ENCODE measurements at regions not wholly inside any gene's neighbourhood (a gene's known extent, or its start where the extent isn't known, plus 50 kb on each side); places are given as distances from the start of the nearest gene placed in this dataset.
A peak's percentile ranks its signal among the peaks of the same experiment; 100 is the strongest.
"Not testable (repeated sequence)": the region's sequence is repeated elsewhere in the genome, so short reads cannot be mapped to it uniquely, and the experiment has no call there.

DNA sequence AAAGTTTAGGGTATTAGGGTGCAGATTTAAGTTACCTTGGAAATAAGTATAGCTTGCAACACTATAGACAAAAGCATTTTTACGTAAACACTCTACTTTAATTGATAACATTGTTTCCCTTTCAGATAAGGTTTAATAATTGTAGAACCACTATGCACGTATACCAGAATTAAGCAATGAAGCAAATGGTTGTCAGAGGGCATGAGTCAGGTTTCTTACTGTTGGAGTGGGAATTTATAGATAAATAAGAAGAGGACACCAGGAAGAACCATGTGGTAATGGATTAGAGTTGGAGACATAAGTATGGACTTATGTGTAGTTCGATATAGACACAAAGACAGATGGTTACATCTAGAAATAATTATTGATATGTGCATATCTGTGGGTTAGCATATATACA, 355.6 kb downstream of the ETV1 start:
- no peak for DNase-seq

DNA sequence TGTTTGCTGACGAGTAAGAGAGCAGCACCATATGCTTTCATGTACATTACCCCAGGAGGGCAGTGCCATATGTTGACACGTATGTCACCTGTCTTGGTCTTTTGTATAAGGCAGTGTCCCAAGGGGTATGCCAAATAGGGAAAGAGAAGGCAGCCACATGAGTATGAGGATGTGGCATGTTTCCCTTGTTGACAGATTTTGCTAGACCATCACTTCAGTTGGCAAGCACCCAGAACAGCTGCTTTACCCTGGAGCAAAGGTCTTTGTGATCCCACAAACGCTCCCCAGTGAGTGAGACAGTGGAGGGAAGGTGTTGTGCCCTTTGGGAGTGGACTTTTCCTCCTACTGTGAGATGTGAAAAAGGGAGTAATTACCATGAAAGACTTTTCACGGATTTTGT, 350.1 kb downstream of the ETV1 start:
- DNase-seq = peak; percentile 75

DNA sequence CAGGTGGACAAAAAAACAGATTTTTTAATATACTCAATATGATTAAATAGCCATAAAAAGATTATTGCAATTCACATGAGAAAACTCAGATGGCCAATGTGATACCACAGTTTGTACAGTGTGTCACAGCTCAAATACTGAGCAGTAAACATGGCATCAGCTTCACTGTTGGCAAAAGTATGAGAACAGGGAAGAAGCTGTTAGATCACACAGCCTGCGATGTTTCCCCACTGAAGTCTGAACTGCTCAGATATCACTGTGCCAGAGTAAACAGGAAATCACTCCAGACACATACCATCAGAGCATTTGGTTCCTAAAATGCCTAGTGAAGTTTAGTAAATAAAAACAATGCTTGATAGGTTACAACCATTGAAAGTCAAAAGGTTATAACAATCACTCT, 347.8 kb downstream of the ETV1 start:
- no peak for DNase-seq

DNA sequence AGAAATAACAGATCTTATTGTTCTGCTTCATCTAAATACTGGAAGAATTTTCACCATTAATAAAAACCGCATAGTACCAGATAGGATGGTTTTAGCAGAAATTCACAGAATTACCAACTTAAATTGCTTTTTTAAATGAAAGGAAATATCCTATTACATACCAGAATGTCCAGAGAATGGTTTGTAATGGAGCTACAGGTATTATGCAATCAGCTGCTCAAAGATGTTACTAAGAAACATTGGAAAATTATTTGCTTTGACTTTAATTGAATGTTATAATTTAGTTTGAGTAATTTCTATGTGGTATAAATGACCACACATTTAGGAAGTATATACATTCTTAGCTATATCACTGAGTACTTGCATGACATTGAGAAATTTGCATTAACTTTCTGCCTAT, 338.3 kb downstream of the ETV1 start:
- no peak for DNase-seq

DNA sequence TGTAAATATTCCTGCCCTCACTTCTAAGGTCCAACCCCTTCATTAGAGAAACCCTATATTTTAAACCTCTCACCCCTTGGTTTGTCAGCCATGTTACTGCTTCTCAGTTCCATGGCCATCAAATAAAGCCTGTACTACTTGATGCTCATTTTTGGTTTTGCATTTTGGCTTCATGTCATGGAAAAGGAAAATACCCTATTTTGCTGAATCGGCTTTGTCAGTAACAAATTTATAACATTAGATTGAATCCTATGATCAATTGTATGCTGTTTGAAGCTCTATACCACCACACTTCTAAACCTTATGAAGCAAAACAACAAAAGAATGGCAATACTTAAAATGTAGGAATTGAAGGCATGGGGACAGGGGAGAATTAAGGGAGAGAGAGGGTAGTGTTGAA, 333.1 kb downstream of the ETV1 start:
- no peak for DNase-seq

DNA sequence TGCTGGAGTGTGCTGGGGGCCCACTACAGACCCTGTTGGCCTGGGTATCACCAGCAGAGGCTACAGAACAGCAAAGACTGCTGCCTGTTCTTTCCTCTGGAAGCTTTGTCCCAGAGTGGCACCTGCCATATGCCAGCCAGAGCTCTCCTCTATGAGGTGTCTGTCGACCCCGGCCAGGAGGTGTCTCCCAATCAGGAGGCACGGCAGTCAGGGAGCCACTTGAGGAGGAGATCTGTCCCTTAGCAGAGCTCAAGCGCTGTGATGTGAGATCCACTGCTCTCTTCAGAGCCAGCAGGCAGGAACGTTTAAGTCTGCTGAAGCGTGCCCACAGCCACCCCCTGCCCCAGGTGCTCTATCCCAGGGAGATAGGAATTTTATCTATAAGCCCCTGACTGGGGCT, 316.2 kb downstream of the ETV1 start:
- no peak for DNase-seq

DNA sequence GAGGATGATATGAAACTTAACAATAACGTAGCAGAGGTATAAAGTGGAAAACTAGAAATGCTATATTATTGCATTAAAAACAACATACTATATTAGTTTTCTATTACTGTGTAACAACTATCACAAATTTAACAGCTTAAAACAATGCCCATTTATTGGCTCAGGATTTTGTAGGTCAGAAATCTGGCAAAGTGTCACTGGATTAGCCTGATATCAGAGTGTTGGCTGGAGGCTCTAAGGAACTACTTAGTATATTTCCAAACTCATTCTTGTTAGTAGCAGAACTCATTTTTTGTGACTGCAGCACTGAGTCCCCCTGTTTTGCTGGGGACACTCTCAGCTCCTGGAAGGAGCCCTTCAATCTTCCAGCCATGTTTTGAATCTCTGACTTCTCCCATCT, 306.8 kb downstream of the ETV1 start:
- DNase-seq = no peak

DNA sequence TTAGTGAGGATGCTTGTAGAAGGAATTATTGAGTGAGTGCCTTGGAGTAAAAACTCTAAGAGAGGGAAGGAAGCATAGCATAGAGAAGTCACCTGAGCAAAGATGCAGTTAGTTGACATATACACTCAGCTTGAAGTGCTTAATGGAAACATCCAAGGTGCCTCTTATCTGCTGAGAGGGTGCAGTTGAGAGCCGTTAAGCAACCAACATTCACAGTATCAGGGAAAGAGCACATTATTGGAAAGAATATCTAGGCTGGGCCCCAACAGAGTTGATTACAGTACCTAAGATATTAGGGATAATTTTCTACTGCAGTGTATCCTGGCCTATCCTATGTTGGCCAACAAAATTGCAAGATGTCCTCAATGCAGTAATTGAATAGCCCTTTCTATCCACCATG, 302.0 kb downstream of the ETV1 start:
- DNase-seq = no peak

DNA sequence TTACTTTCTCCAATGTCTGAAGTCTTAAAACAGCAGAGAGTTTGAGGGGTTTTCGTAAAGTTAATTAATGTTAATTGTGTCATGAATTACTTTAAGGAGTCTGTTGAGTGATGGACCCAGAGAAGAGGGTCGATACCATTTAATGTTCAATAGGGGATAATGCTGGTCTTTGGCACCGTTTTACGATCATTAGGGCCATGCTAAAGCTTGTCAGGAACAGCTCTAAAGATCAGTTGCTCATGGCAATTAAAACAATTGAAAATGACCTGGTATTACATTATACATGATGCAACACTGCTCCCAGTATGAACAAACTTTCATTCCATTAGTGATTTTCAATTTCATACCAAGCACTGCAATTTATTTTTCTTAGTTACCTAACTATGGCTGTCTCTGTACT, 296.9 kb downstream of the ETV1 start:
- DNase-seq = no peak

DNA sequence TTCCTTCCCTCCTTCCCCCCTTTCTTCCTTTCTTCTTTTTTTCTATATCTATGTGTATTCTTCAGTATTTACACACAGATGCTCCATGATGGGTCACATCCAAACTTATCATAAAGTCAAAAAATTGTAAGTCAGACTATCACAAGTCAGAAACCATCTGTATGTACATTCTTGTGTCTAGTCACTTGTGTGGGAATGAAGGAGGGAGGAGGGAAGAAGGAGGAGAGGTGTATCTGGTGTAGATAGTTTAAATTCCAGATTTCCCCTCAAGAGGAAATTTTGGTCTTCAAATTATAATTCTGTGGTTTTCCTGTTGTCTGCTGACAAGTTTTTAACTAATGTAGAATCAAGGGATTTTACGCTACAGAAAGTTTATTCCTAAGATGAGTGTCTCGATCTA, 287.2 kb downstream of the ETV1 start:
- no peak for DNase-seq

DNA sequence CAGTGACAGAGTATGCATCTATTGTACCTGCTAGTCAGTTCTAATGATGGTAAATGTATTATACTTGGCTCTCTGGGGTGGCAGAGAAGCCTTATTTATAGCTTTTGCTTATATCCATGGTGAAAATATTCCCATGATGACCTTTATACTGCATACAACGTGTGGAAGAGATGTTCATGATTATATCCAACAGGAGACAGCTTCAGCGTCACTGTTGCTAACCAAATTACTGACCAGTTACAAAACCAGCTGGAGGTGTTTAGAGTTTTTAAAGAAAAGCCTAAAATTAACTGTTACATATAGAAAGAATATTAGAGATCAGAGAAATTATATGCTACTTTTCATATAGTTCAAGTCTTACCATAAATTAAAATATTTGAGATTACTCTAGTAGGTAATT, 280.8 kb downstream of the ETV1 start:
- no peak for DNase-seq

DNA sequence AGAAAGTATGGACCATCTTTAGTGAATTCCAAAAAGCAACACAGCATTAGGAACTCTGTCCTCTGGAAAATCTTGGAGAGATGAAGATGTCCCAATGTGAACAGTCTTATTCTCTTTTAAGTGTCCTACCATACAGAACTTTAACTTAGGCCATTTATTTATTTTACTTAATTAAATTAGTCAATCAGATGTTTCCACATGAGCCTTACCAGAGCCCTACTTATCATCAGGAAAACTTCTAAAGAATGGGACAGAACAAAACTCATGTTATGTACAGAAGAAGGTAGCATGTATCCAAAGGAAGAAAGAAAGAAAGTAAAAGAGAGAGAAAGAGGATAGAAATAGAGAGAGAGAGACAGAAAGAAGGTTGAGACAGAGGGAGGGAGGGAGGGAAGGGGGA, 276.4 kb downstream of the ETV1 start:
- no peak for DNase-seq

DNA sequence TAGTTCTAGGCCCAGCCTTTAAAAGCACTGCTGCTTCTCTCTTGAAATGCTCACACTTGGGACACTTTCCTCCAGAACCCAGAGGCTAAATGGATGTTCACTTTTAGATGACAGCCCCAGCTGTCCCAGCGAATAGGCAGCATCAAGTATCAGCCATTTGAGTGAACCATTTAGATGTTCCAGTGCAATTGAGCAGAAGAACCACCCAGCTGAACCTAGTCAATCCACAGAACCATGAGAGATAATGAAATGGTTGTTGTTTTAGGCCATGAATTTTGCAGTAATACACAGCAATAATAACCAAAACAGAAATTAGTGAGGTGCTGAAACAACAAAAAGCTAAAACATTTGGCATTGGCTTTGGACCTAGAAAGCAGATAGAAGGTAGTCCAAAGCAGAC, 273.9 kb downstream of the ETV1 start:
- no peak for DNase-seq

DNA sequence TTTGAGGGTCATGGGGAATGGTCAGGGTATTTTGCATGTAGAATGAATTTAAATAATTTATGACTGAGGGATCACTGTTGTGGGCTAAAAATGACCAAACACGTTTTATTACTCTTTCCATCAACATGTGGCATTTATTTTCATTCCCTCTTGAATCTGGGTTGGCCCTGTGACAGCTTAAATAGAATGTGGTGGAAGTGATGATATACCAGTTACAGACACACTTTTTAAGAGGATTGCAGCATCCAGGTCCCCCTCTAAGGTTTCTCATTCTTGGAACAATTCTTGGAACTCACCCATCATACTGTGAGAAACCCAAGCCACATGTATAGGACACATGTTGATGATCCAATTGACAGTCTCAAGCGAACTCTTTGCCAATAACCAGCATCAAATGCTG, 272.4 kb downstream of the ETV1 start:
- DNase-seq = no peak

DNA sequence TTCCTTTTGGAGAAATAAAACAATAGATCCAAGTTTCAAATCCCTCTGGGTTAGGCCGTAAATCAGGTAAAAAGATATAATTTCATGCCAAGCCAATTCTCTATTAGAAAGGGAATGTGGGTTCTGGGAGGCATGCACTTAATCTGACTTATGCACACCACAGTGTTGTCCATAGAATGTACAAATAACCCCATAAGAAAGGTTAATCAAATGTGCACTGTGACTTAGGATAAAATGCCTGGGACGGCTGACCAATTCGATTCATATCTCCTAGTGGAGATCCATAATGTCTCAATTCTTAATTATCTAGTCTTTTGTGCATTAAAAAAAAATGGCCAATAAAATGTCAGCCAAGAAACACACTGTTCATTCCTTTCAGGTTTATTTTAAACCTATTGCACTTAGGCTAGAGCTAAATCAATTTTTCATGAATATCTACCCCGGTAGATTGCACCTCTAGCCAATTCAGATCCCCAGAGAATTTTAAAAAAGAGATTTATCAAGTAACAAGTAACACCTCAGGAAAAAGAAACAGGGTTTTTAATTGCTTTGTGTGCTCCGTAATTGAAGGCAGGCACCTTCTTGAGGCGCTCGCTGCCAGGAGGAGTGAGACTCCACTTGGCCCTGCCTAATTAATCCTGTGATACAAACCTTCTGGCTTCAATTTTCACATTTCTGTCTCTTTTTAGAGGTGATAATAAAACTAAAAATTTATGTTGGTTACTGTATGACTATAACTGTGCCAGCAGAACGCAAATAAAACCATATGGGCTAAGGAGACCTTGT, 265.1 kb downstream of the ETV1 start:
- no peak for DNase-seq

DNA sequence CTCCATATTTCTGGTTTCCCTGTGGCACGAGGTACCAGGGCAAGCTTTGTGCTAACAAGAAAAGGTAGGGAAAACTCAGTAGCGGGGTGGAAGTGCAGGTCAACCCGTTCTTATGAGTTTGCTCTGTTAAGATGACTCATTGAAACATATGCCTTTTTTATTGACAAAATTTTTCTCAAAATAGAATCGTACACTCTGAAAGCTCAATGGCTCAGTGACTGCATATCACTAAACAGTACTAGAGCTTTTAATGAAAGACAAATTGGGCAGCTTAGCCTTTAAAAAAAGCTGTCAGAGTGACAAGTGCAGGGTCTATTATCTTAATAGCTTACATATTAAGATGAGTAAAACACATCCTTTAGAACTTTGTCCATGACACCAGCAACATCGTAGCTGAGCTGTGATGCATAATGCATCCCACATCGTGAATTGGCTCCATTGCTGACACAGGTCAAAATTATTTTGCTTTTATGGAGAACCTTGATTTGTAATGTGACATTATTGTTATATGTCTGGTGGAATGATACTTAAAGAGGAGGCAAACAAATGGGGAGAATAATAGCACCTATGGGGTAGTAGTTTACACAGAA, 264.4 kb downstream of the ETV1 start:
- DNase-seq = no peak

DNA sequence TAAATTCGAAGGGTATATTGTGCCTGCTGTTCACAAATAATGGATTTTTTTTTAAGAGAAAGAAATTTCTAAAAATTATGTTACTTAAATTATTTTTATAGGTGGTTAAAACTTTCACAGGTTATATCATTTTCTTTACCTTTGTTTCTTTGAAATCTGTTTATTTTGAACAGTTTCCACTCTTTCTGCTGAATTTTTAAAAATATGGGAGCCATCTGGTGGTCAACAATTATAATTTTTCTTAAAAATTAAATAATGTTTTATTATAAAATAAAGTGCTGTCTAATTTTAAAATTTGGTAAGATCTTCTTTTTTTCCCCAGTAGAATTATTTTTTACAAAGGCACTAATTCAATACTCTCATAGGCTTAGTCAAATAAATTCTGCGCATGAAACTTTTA, 263.9 kb downstream of the ETV1 start:
- DNase-seq = no peak

DNA sequence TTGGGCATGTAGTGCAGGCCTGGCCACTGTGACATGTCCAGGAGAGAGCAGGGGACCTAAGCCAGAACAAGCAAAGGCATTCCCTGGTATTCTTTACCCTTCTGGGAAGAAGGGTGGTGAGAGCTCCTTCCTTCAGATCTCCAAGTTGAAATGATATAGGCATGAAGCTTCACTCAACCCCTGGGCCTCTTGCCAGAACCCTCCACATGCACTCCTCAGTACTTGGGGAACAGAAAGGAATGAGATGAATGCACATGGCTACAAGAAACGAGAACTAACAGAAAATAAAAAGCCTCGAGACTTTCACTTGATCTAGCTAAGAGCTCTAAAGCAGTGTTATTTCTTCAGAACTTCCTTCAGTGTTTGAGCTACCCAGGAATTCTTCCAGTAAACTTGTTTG, 262.2 kb downstream of the ETV1 start:
- no peak for DNase-seq

DNA sequence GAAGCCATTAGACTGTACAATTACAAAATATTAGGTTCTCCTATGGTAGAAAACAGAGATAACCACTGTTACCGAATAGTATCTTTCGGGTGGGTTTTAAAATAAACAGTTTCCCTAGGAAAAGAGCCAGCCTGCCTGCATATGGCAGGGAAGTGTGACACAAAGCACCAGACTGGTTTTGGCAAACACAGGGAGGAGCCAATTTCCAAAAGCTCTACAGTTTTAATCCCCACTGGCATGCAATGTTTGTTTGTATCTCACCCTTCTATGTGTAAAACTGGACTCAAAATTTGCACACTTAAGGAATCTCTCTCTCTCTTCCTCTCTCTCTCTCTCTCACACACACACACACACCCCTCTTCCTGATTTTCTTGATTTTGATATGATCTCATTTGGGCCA, 261.7 kb downstream of the ETV1 start:
- no peak for DNase-seq

DNA sequence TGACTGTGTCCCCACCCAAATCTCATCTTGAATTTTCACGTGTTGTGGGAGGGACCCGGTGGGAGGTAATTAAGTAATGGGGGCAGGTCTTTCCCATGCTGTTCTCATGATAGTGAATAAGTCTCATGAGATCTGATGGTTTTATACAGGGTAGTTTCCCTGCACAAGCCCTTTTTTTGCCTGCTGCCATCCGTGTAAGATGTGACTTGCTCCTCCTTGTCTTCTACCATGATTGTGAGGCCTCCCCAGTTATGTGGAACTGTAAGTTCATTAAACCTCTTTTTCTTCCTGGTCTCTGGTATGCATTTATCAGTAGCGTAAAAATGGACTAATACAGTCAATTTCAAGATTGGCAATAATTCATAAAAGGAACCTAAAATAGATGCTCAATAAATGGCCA, 261.0 kb downstream of the ETV1 start:
- not testable (repeated sequence) for DNase-seq

DNA sequence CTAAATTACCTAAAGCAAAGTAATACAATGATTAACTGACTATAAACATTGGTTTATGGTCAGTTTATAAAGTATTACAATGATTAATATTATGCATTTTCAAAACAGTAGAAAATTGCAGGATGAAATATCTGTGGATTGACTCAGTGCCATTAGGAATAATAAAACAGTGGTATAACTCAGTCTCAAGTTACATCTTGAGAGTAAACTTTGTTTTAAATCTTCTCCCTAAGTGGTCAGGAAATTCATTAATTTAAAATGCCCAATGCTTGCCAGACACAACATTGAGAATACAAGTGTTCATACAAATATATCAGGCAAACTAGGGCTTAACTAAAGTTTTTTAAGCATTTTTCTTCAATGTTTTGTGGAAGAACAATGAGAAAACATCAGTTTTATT, 257.8 kb downstream of the ETV1 start:
- no peak for DNase-seq

DNA sequence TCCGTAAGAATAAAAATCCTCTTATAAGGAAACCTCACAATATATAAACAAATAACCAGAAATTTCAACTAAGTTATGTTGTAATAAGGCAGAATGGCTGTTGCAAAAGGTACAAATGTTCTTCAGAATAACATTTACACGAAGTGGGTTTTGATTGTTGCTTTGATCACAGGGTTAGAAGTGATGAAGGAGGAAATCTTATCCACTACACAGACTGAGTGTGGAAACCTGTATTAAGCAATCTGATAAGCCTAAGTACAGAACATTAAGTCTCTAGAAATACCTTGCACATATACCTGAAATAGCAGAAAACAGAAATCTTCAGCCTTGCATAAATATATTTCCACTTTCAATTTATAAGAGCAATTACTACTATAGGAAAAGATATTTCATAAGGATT, 251.9 kb downstream of the ETV1 start:
- no peak for DNase-seq

DNA sequence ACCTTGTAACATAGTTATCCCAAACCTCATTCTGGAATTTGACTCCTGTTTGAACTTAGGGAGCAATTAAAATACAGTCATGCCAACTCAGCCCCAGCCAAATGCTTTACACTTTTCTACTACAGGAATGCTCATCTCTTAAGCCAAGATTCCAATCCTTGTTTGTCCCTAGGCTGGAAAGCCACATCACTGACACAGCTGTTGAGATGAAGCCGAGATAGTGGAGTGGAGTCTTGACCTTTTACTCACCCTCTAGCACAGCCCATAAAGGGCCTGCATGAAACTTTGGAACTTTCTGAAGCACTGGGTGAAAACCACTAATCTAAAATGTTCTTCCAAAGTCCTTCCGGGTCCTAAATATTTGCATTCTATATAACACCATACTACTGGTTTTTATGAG, 247.3 kb downstream of the ETV1 start:
- DNase-seq = no peak

DNA sequence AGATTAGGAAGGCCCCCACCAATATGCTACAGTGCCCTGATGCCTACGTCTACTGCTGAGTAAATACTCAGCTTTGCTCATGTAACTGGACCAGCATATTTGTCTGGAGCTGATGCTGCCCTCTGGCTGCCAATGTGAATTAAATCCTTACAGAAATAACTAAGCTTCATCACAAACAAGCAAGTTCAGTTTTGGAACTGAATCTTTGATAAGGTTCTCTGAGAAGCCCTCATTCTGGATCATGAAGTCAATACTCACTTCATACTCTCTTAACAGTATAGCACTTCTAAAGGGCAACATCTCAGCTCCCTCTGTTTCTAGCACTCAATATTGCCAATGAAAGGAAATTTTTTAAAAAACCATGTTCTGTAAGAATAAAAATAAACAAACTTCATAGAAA, 246.7 kb downstream of the ETV1 start:
- DNase-seq = peak; percentile 45

DNA sequence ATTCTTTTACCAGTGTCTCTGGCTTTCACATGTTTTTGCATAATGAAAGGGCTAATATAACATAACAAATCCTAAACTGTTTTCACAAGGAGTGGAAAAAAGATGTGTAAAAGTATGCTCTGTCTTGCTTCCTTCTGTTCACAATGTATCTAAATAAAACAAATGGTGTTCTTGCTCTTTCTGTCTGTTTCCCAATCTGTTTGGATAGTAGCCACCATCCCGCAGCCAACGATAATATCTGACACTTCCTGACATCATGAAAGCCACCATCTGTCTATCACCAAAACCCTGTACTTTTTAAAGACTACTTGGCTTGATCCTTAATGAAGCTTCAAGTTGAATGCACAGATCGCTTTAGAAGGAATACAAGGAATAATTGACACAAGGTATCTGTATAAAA, 246.2 kb downstream of the ETV1 start:
- no peak for DNase-seq
